Adrenal gland (tissue), 9 donors: ENCODE measurements at regions not wholly inside any gene's neighbourhood (a gene's known extent, or its start where the extent isn't known, plus 50 kb on each side); places are given as distances from the start of the nearest gene placed in this dataset.

Experiments
- DNase-seq, 7 donors: peaks; one replicate each; pipeline ENCODE4 v3.0.0-alpha.2; 2019 to 2020
- H3K27ac ChIP-seq, 5 donors: fragments of 200-600 bp; sonication (generic) in 4 of 5; 1 replicate in 3 of 5; 2 replicates in 2 of 5; pipeline versions ENCODE4 v1.5.1 to v1.8.0; 2016 to 2020; ENCODE audit warnings: mild to moderate bottlenecking in 1 of 5
- H3K27me3 ChIP-seq: fragments of 200-600 bp; 2 replicates; pipeline ENCODE4 v1.8.0; 2021
- H3K36me3 ChIP-seq, 2 donors: fragments of 200-600 bp; replicated peaks in 1 of 2; 1 replicate in 1 of 2; 2 replicates in 1 of 2; pipeline versions ENCODE4 v1.5.1 to v1.8.0; 2018 to 2022
- H3K4me1 ChIP-seq, 2 donors: fragments of 200-600 bp; replicated peaks in 1 of 2; 1 replicate in 1 of 2; 2 replicates in 1 of 2; pipeline versions ENCODE4 v1.5.1 to v1.8.0; 2018 to 2021
- H3K4me3 ChIP-seq, 4 donors: fragments of 200-600 bp; sonication (generic) in 3 of 4; one replicate each; pipeline ENCODE4 v1.5.1; 2016 to 2018
- H3K9me3 ChIP-seq, 3 donors: fragments of 200-600 bp; sonication (generic) in 1 of 3; replicated peaks in 1 of 3; 1 replicate in 2 of 3; 2 replicates in 1 of 3; pipeline versions ENCODE4 v1.5.1 to v1.8.0; 2016 to 2021
- POLR2A ChIP-seq, 2 donors: fragments of 450-650 bp; IDR thresholded peaks; one replicate each; pipeline ENCODE4 v1.6.1; 2017; ENCODE audit warnings: antibody characterized with exemption in 2 of 2, mild to moderate bottlenecking in 2 of 2, moderate library complexity in 1 of 2
- WGBS, 4 donors: extraction: QIAGEN DNeasy Blood & Tissue Kit in 2 of 4; methylation state at CpG; one replicate each; pipeline versions ENCODE4 v1.1.5 to v1.1.7; 2013 to 2017; 5-methylcytosine and 5-hydroxymethylcytosine counted together
- intact Hi-C, 2 donors: fragments of 100-400 bp; cut with DNase I; formaldehyde crosslinking; loops; one replicate each; pipeline versions ENCODE4 v1.14.1 to v1.15.0; 2022 to 2023
- TF ChIP-seq, protein P1 (sequence below), 6 experiments: fragments of 450-650 bp in 4 of 6; fragments of 200-600 bp in 2 of 6; sonication (generic) in 1 of 6; IDR thresholded peaks; 1 replicate in 5 of 6; 2 replicates in 1 of 6; pipeline versions ENCODE4 v1.5.1 to v1.8.0; 2016 to 2021; ENCODE audit warnings: antibody characterized with exemption in 6 of 6, mild to moderate bottlenecking in 2 of 6, moderate library complexity in 1 of 6
- donor health status: healthy with polysubstance abuse.
- donor health status: Bipolar disorder and iron deficiency.
- donor health status: DM: yes; HTN: yes; CAD: no.
- donor health status: DM: no; HTN: no; CAD: no.
- donor health status: DM: no; HTN: no; CAD: no.

DNA sequence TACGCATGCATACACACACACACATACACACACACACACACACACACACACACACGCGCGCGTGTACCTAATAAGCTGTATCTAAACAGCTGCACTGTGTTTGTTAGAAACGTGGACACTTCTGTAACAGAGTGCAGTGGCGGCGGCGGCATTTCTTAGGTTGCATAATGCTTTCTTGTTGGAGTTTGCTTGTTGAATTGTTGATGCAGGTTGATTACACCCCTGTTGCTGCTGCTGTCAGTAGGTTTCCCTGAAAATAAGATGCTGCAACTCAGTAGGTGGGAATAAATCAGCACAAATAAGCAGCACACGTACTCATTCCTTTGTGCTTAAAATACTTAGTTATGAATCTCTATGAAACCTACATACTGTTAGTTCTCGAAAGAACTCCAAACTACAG is 479.2 kb downstream of the LIG4 start:
- 67 to 73% (median 71%) methylated on average over 11 of the region's 11 CpGs for WGBS, 4 donors
- H3K36me3 ChIP-seq, result no peaks in the 10 kb centered on the region

DNA sequence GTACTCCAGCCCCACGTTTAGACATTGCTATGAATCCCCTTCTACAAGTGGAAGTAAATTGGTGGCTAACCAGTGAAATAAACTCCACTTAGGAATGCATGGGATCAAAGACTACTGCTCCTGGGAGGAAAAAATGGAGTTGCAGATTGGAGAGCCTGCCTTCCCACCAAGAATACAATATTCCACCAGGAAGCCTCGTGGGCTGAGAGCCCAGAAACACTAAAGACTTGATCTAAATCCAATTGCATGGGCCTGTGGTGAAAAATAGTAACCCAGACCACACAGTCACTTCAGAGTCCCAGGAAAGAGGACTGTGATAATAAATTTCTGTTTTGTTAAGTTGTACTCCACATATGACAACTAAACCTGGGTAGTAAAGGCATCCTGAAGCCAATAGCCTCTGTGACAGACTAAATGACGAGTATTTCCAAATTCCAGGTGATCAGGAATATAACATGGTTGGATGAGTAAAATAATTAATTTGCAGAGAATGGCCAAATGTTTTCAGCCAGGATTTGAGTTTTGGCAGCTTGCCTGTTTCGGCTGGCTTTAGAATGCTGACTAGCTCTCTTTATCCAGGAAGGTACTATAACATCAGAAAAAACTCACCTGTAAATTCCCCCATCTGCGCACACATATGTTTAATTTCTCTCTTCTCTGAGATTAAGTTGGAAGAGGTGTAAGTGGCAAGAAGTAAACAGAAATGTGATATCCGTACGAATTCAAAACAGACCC is 480.3 kb downstream of the LIG4 start:
- Histone ChIP-seq H3K4me3 (no peak overlapping the region), H3K36me3 (no peaks in the 10 kb centered on the region), H3K4me1 (no peaks in the 10 kb centered on the region), H3K27me3 (no peaks in the 10 kb centered on the region), H3K9me3 (no peaks in the 10 kb centered on the region), H3K27ac (no peak overlapping the region)
- WGBS, 4 donors, result 57 to 64% (median 60%) methylated on average over 7 of the region's 7 CpGs
- intact Hi-C loops, result no loop called here
- DNase-seq, result no peak
- no peak for TF ChIP-seq POLR2A (IDR thresholded peaks at IDR 0.05)
- TF ChIP-seq, protein P1, sequence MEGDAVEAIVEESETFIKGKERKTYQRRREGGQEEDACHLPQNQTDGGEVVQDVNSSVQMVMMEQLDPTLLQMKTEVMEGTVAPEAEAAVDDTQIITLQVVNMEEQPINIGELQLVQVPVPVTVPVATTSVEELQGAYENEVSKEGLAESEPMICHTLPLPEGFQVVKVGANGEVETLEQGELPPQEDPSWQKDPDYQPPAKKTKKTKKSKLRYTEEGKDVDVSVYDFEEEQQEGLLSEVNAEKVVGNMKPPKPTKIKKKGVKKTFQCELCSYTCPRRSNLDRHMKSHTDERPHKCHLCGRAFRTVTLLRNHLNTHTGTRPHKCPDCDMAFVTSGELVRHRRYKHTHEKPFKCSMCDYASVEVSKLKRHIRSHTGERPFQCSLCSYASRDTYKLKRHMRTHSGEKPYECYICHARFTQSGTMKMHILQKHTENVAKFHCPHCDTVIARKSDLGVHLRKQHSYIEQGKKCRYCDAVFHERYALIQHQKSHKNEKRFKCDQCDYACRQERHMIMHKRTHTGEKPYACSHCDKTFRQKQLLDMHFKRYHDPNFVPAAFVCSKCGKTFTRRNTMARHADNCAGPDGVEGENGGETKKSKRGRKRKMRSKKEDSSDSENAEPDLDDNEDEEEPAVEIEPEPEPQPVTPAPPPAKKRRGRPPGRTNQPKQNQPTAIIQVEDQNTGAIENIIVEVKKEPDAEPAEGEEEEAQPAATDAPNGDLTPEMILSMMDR (IDR thresholded peaks at IDR 0.05), result no peak

More for the DNA sequence above, 479.2 kb downstream of the LIG4 start:
- intact Hi-C loops, result no loop called here
- H3K27ac ChIP-seq, result no peak overlapping the region
- H3K27me3 ChIP-seq, result no peaks in the 10 kb centered on the region
- no peak for DNase-seq
- no peaks in the 10 kb centered on the region for H3K9me3 ChIP-seq
- TF ChIP-seq POLR2A (IDR thresholded peaks at IDR 0.05), result no peak
- TF ChIP-seq, protein P1 (IDR thresholded peaks at IDR 0.05), result no peak
- H3K4me1 ChIP-seq, result no peaks in the 10 kb centered on the region
- H3K4me3 ChIP-seq, result no peak overlapping the region

DNA sequence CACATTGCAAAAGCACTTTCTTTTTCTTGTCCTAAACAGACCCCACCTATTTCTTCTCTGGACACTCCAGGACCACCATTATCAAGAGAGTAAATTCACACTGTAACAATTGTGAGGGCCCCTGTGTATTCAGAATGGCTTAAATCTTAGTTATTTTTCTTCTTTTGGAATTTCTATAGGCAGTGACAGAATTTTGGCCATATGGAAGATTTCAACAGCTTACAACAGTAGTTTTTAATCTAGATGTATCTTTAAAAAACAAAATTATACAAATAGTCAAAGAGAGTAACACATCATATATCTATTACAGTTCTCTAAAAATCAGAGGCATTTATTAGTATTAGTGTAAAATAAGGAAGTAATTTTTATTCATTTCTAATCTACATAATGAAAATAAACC is 482.1 kb downstream of the LIG4 start:
- Histone ChIP-seq H3K27ac (no peak overlapping the region), H3K9me3 (no peaks in the 10 kb centered on the region), H3K36me3 (no peaks in the 10 kb centered on the region), H3K27me3 (no peaks in the 10 kb centered on the region), H3K4me1 (no peaks in the 10 kb centered on the region), H3K4me3 (no peak overlapping the region)
- intact Hi-C loops, result no loop called here
- TF ChIP-seq, protein P1 (IDR thresholded peaks at IDR 0.05), result no peak
- TF ChIP-seq POLR2A (IDR thresholded peaks at IDR 0.05), result no peak
- DNase-seq, result no peak

DNA sequence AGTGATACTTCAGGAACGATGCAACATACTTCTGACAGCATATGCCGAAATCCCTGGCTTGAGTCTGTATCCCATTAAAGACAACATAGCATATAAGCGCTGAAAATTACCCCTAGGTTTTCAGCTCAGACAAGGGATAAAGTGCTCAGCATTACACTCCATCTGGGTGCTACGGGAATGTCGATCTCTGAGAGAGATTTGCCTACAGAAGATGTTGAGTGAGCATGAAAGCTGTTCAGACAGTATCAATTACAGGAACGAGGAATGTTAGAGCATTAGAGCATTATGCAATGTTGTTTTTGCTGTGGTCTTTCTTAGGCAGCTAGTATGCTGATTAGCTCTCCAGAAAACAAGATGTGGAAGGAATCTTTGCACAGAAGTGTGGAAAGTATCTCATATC is 484.5 kb downstream of the LIG4 start:
- Histone ChIP-seq H3K27me3 (no peaks in the 10 kb centered on the region), H3K27ac (no peak overlapping the region), H3K36me3 (no peaks in the 10 kb centered on the region), H3K4me1 (no peaks in the 10 kb centered on the region), H3K9me3 (no peaks in the 10 kb centered on the region), H3K4me3 (no peak overlapping the region)
- DNase-seq, result no peak
- intact Hi-C loops, result no loop called here
- TF ChIP-seq POLR2A (IDR thresholded peaks at IDR 0.05), result no peak
- TF ChIP-seq, protein P1 (IDR thresholded peaks at IDR 0.05), result no peak
- WGBS, 4 donors, result 66 to 75% (median 71%) methylated on average over 6 of the region's 6 CpGs
